Keratinocyte (primary cell): ENCODE measurements at regions not wholly inside any gene's neighbourhood (a gene's known extent, or its start where the extent isn't known, plus 50 kb on each side); places are given as distances from the start of the nearest gene placed in this dataset.

ENCODE experiments used
- DNase-seq: peaks from one replicate; pipeline ENCODE4 v3.0.0-alpha.2; 2011; ENCODE audit warnings: low read depth, missing footprints, low spot score
- FAIRE-seq: peaks from 2 replicates; lab custom pipeline; 2011; peaks lifted over from hg19 to GRCh38; lab: Jason Lieb, UNC
- H2AFZ ChIP-seq: 2 replicates; pipeline ENCODE4 v1.6.0; 2012; ENCODE audit warnings: low read length, control low read depth, inconsistent platforms; ENCODE audit not compliant: control insufficient read depth
- H3K27ac ChIP-seq: 2 replicates; pipeline ENCODE4 v1.5.1; 2011; ENCODE audit warnings: low read length; ENCODE audit not compliant: control insufficient read depth, insufficient read depth
- H3K27me3 ChIP-seq: 3 replicates; pipeline ENCODE4 v1.6.0; 2011; ENCODE audit warnings: low read length; ENCODE audit not compliant: control insufficient read depth, insufficient read depth; ENCODE audit errors: extremely low read depth
- H3K36me3 ChIP-seq, 2 experiments: 2 replicates in 1 of 2; 3 replicates in 1 of 2; pipeline ENCODE4 v1.5.1; 2011; ENCODE audit warnings: low read length in 2 of 2, mild to moderate bottlenecking in 1 of 2; ENCODE audit not compliant: control insufficient read depth in 2 of 2, insufficient read depth in 2 of 2; ENCODE audit errors: extremely low read depth in 1 of 2
- H3K4me1 ChIP-seq: 3 replicates; pipeline ENCODE4 v1.5.1; 2011; ENCODE audit warnings: low read length; ENCODE audit not compliant: control insufficient read depth, insufficient read depth; ENCODE audit errors: extremely low read depth
- H3K4me2 ChIP-seq: 3 replicates; pipeline ENCODE4 v1.6.0; 2011; ENCODE audit warnings: low read depth, low read length; ENCODE audit not compliant: control insufficient read depth, insufficient read depth; ENCODE audit errors: extremely low read depth
- H3K4me3 ChIP-seq, 3 experiments: fragments of 200-600 bp in 1 of 3; sonication (generic) in 1 of 3; 2 replicates in 2 of 3; 3 replicates in 1 of 3; pipeline ENCODE4 v1.5.1; 2011 to 2016; ENCODE audit warnings: low read length in 3 of 3, mild to moderate bottlenecking in 3 of 3, control low read depth in 2 of 3, inconsistent platforms in 1 of 3, low read depth in 1 of 3, mixed read lengths in 1 of 3, mixed run types in 1 of 3, moderate library complexity in 1 of 3; ENCODE audit not compliant: control insufficient read depth in 2 of 3, insufficient read depth in 2 of 3; ENCODE audit errors: extremely low read depth in 1 of 3
- H3K79me2 ChIP-seq: 2 replicates; pipeline ENCODE4 v1.6.0; 2012; ENCODE audit warnings: low read length; ENCODE audit not compliant: control insufficient read depth, insufficient read depth
- H3K9ac ChIP-seq: 3 replicates; pipeline ENCODE4 v1.6.0; 2011; ENCODE audit warnings: low read length; ENCODE audit not compliant: control insufficient read depth, insufficient read depth; ENCODE audit errors: extremely low read depth
- H3K9me1 ChIP-seq: 3 replicates; pipeline ENCODE4 v1.6.0; 2011; ENCODE audit warnings: low read length; ENCODE audit not compliant: control insufficient read depth, insufficient read depth; ENCODE audit errors: extremely low read depth
- H3K9me3 ChIP-seq: 2 replicates; pipeline ENCODE4 v1.5.1; 2012; ENCODE audit warnings: low read depth, low read length; ENCODE audit not compliant: control insufficient read depth
- H4K20me1 ChIP-seq: 3 replicates; pipeline ENCODE4 v1.6.0; 2011; ENCODE audit warnings: low read length; ENCODE audit not compliant: control insufficient read depth, insufficient read depth; ENCODE audit errors: extremely low read depth
- EZH2 ChIP-seq: IDR thresholded peaks from one replicate; pipeline ENCODE4 v1.6.1; 2012; ENCODE audit warnings: inconsistent platforms, mild to moderate bottlenecking, low read length, moderate library complexity
- dilution Hi-C: fragments of 300-500 bp; cut with MboI; formaldehyde crosslinking; loops from one replicate; pipeline ENCODE4 v1.7.0; 2020; ENCODE audit warnings: low sequenced_read_pairs; ENCODE audit not compliant: extremely low pct_ligation_motif_present
- TF ChIP-seq, protein P1 (sequence below), 3 experiments: IDR thresholded peaks in 1 of 3; conservative IDR thresholded peaks in 1 of 3; optimal IDR thresholded peaks in 1 of 3; 2 replicates in 2 of 3; 3 replicates in 1 of 3; pipeline versions ENCODE3 to v1.5.1; 2011; ENCODE audit warnings: low read length in 3 of 3, mild to moderate bottlenecking in 3 of 3, moderate library complexity in 2 of 3, control low read depth in 1 of 3, inconsistent platforms in 1 of 3; ENCODE audit not compliant: insufficient read depth in 2 of 3; ENCODE audit errors: extremely low read depth in 1 of 3

DNA sequence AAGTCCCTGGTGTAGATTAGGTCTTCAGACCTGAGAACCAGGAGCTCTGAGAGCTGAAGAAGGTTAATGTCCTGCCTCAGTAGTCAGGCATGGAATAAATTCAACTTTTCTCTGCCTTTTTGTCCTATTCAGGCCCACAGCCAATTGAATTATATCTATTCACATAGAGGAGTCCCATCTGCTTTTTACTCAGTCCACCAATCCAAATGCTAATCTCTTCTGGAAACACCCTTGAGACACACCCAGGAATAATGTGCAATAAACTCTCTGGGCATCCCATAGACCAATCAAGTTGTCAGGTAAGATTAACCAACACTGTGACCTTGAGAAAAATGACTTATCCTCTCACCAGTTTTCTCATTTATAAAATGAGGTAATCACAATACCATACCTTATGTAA lies 129.4 kb downstream of the MEX3B start:
- no peaks in the 10 kb centered on the region for H4K20me1 ChIP-seq
- H3K4me2 ChIP-seq: no peak overlapping the region
- H2AFZ ChIP-seq: no peak overlapping the region
- no peak overlapping the region for H3K27ac ChIP-seq
- no peaks in the 10 kb centered on the region for H3K27me3 ChIP-seq
- no peaks in the 10 kb centered on the region for H3K36me3 ChIP-seq
- no peaks in the 10 kb centered on the region for H3K9me3 ChIP-seq
- H3K9me1 ChIP-seq: no peaks in the 10 kb centered on the region
- TF ChIP-seq EZH2: no peak
- TF ChIP-seq, protein P1, sequence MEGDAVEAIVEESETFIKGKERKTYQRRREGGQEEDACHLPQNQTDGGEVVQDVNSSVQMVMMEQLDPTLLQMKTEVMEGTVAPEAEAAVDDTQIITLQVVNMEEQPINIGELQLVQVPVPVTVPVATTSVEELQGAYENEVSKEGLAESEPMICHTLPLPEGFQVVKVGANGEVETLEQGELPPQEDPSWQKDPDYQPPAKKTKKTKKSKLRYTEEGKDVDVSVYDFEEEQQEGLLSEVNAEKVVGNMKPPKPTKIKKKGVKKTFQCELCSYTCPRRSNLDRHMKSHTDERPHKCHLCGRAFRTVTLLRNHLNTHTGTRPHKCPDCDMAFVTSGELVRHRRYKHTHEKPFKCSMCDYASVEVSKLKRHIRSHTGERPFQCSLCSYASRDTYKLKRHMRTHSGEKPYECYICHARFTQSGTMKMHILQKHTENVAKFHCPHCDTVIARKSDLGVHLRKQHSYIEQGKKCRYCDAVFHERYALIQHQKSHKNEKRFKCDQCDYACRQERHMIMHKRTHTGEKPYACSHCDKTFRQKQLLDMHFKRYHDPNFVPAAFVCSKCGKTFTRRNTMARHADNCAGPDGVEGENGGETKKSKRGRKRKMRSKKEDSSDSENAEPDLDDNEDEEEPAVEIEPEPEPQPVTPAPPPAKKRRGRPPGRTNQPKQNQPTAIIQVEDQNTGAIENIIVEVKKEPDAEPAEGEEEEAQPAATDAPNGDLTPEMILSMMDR (optimal IDR thresholded peaks at IDR 0.05 in 1 of 3, IDR thresholded peaks at IDR 0.05 in 1 of 3, conservative IDR thresholded peaks at IDR 0.05 in 1 of 3; ENCODE audit: extremely low read depth in 1 of 3, insufficient read depth in 2 of 3, low read length in 3 of 3): no peak
- no peaks in the 10 kb centered on the region for H3K4me1 ChIP-seq
- FAIRE-seq (no peak), DNase-seq (no peak)
- dilution Hi-C loops: no loop called here
- H3K9ac ChIP-seq: no peak overlapping the region
- no peak overlapping the region for H3K4me3 ChIP-seq
- H3K79me2 ChIP-seq: no peaks in the 10 kb centered on the region

DNA sequence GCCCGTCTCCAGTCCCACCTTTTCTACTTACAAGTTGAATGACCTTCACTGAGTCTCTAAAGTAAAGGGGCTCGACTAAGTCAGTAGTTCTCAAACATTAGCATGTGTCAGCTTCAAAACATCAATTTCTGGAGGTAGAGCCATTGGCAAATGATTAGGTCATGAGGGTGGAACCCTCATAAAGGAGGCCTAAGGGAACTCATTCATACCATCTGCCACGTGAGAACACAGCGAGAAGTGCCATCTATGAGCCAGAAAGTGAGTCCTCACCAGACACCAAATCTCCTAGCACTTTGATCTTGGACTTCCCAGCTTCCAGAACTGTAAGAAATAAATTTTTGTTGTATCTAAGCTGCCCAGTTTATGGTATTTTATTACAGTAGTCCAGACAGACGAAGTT lies 129.8 kb downstream of the MEX3B start:
- FAIRE-seq (no peak), DNase-seq (no peak)
- no peaks in the 10 kb centered on the region for H3K36me3 ChIP-seq
- no peaks in the 10 kb centered on the region for H3K4me1 ChIP-seq
- H3K79me2 ChIP-seq: no peaks in the 10 kb centered on the region
- no peaks in the 10 kb centered on the region for H3K9me3 ChIP-seq
- no peak for TF ChIP-seq EZH2
- TF ChIP-seq, protein P1 (optimal IDR thresholded peaks at IDR 0.05 in 1 of 3, IDR thresholded peaks at IDR 0.05 in 1 of 3, conservative IDR thresholded peaks at IDR 0.05 in 1 of 3; ENCODE audit: extremely low read depth in 1 of 3, insufficient read depth in 2 of 3, low read length in 3 of 3): no peak
- H3K27me3 ChIP-seq: no peaks in the 10 kb centered on the region
- dilution Hi-C loops: no loop called here
- H2AFZ ChIP-seq: no peak overlapping the region
- H3K4me2 ChIP-seq: no peak overlapping the region
- no peaks in the 10 kb centered on the region for H4K20me1 ChIP-seq
- no peak overlapping the region for H3K4me3 ChIP-seq
- no peak overlapping the region for H3K27ac ChIP-seq
- no peak overlapping the region for H3K9ac ChIP-seq
- H3K9me1 ChIP-seq: no peaks in the 10 kb centered on the region
